ENCODE measurements at regions not wholly inside any gene's neighbourhood (a gene's known extent, or its start where the extent isn't known, plus 50 kb on each side); places are given as distances from the start of the nearest gene placed in this dataset.
A peak's percentile ranks its signal among the peaks of the same experiment; 100 is the strongest.

- no peak for TF ChIP-seq CTCF (conservative IDR thresholded peaks at IDR 0.05; ENCODE audit: low read depth, low read length)
- no peak for DNase-seq (ENCODE audit: low read depth)
- no peak overlapping the region for H3K4me3 ChIP-seq (ENCODE audit: low read depth, low read length)
These were observed 390.4 kb upstream of the PRR16 start for GRCh38 chr5:120073722-120074121.

- no peak overlapping the region for H3K4me3 ChIP-seq (ENCODE audit: low read depth, low read length)
- DNase-seq (ENCODE audit: low read depth): no peak
- no peak for TF ChIP-seq CTCF (conservative IDR thresholded peaks at IDR 0.05; ENCODE audit: low read depth, low read length)
These were observed 383.3 kb upstream of the PRR16 start for GRCh38 chr5:120080781-120081180.

- H3K4me3 ChIP-seq (ENCODE audit: low read depth, low read length): no peak overlapping the region
- peak; percentile 54 for TF ChIP-seq CTCF (conservative IDR thresholded peaks at IDR 0.05; ENCODE audit: low read depth, low read length)
These were observed 381.6 kb upstream of the PRR16 start for GRCh38 chr5:120082316-120083068.

GRCh38 chr5:120083851-120084542 lies 380.1 kb upstream of the PRR16 start:
- H3K4me3 ChIP-seq (ENCODE audit: low read depth, low read length): no peak overlapping the region
- no peak for TF ChIP-seq CTCF (conservative IDR thresholded peaks at IDR 0.05; ENCODE audit: low read depth, low read length)
- DNase-seq (ENCODE audit: low read depth): no peak

More at GRCh38 chr5:120082316-120083068, 381.6 kb upstream of the PRR16 start:
- DNase-seq (ENCODE audit: low read depth): peak; percentile 17

GRCh38 chr5:120084543-120084870 lies 379.6 kb upstream of the PRR16 start:
- DNase-seq (ENCODE audit: low read depth): no peak
- no peak overlapping the region for H3K4me3 ChIP-seq (ENCODE audit: low read depth, low read length)
- TF ChIP-seq CTCF (conservative IDR thresholded peaks at IDR 0.05; ENCODE audit: low read depth, low read length): no peak

- TF ChIP-seq CTCF (conservative IDR thresholded peaks at IDR 0.05; ENCODE audit: low read depth, low read length): no peak
- no peak overlapping the region for H3K4me3 ChIP-seq (ENCODE audit: low read depth, low read length)
- DNase-seq (ENCODE audit: low read depth): peak; percentile 47
These were observed 378.0 kb upstream of the PRR16 start for GRCh38 chr5:120086081-120086480.

- no peak for DNase-seq (ENCODE audit: low read depth)
- no peak for TF ChIP-seq CTCF (conservative IDR thresholded peaks at IDR 0.05; ENCODE audit: low read depth, low read length)
- H3K4me3 ChIP-seq (ENCODE audit: low read depth, low read length): no peak overlapping the region
These were observed 375.7 kb upstream of the PRR16 start for GRCh38 chr5:120088412-120088811.
